ENCODE measurements at regions not wholly inside any gene's neighbourhood (a gene's known extent, or its start where the extent isn't known, plus 50 kb on each side); places are given as distances from the start of the nearest gene placed in this dataset.

- ChIA-PET POLR2A (no interaction called here), CTCF (interaction anchor here (1.2 kb wide), 1 partner anchor 69 kb away, joined by 4 read pairs; the partner anchor contains the start of gene ZNF438)
Observed at GRCh38 chr10:31101123-31101522, 69.5 kb upstream of the ZNF438 start.

GRCh38 chr10:31102421-31102820 lies 70.8 kb upstream of the ZNF438 start:
- POLR2A ChIA-PET, result no interaction called here
- CTCF ChIA-PET, result no interaction called here

More at GRCh38 chr10:31101123-31101522, 69.5 kb upstream of the ZNF438 start:
- DNase-seq (ENCODE audit: extremely low spot score), result no peak
- TF ChIP-seq L3MBTL2 (conservative IDR thresholded peaks at IDR 0.05) (no peak), FOXA1 (IDR thresholded peaks at IDR 0.05) (no peak), FOXM1 (IDR thresholded peaks at IDR 0.05; ENCODE audit: borderline replicate concordance) (no peak), LEF1 (IDR thresholded peaks at IDR 0.05; ENCODE audit: borderline replicate concordance) (no peak), NFRKB (IDR thresholded peaks at IDR 0.05) (no peak), ZNF384 (IDR thresholded peaks at IDR 0.05) (no peak), HDGF (IDR thresholded peaks at IDR 0.05; ENCODE audit: borderline replicate concordance) (no peak), ARNT (IDR thresholded peaks at IDR 0.05) (no peak), ELF4 (IDR thresholded peaks at IDR 0.05) (no peak), BHLHE40 (IDR thresholded peaks at IDR 0.05; ENCODE audit: borderline replicate concordance) (no peak), PKNOX1 (IDR thresholded peaks at IDR 0.05) (no peak), CTBP1 (IDR thresholded peaks at IDR 0.05; ENCODE audit: borderline replicate concordance) (no peak), TARDBP (IDR thresholded peaks at IDR 0.05) (no peak), FOXK2 (IDR thresholded peaks at IDR 0.05) (no peak), SP1 (IDR thresholded peaks at IDR 0.05) (no peak), SUZ12 (IDR thresholded peaks at IDR 0.05) (no peak)

GRCh38 chr10:31103112-31103511 lies 71.4 kb upstream of the ZNF438 start:
- no peak for DNase-seq (ENCODE audit: extremely low spot score)
- no peak for TF ChIP-seq ELF4 (IDR thresholded peaks at IDR 0.05)
- no peak for TF ChIP-seq FOXK2 (IDR thresholded peaks at IDR 0.05)
- TF ChIP-seq NFRKB (IDR thresholded peaks at IDR 0.05), result no peak
- no peak for TF ChIP-seq FOXA1 (IDR thresholded peaks at IDR 0.05)
- TF ChIP-seq SUZ12 (IDR thresholded peaks at IDR 0.05), result no peak
- no peak for TF ChIP-seq ARNT (IDR thresholded peaks at IDR 0.05)
- TF ChIP-seq PKNOX1 (IDR thresholded peaks at IDR 0.05), result no peak
- no peak for TF ChIP-seq L3MBTL2 (conservative IDR thresholded peaks at IDR 0.05)
- no peak for TF ChIP-seq CTBP1 (IDR thresholded peaks at IDR 0.05; ENCODE audit: borderline replicate concordance)
- TF ChIP-seq SP1 (IDR thresholded peaks at IDR 0.05), result no peak
- TF ChIP-seq HDGF (IDR thresholded peaks at IDR 0.05; ENCODE audit: borderline replicate concordance), result no peak
- no peak for TF ChIP-seq TARDBP (IDR thresholded peaks at IDR 0.05)
- no peak for TF ChIP-seq FOXM1 (IDR thresholded peaks at IDR 0.05; ENCODE audit: borderline replicate concordance)
- no peak for TF ChIP-seq BHLHE40 (IDR thresholded peaks at IDR 0.05; ENCODE audit: borderline replicate concordance)
- TF ChIP-seq LEF1 (IDR thresholded peaks at IDR 0.05; ENCODE audit: borderline replicate concordance), result no peak
- no peak for TF ChIP-seq ZNF384 (IDR thresholded peaks at IDR 0.05)
- ChIA-PET CTCF (no interaction called here), POLR2A (interaction anchor here (1.1 to 1.2 kb wide), 2 partner anchors 71 to 73 kb away, joined by 3 read pairs; partner anchors contain the start of gene ZNF438)

More at GRCh38 chr10:31102421-31102820, 70.8 kb upstream of the ZNF438 start:
- DNase-seq (ENCODE audit: extremely low spot score), result no peak
- TF ChIP-seq ELF4 (IDR thresholded peaks at IDR 0.05), result no peak

GRCh38 chr10:31112961-31113360 lies 81.3 kb upstream of the ZNF438 start:
- POLR2A ChIA-PET, result no interaction called here
- TF ChIP-seq FOXM1 (IDR thresholded peaks at IDR 0.05; ENCODE audit: borderline replicate concordance), result no peak
- TF ChIP-seq CTBP1 (IDR thresholded peaks at IDR 0.05; ENCODE audit: borderline replicate concordance), result no peak
- no peak for TF ChIP-seq BHLHE40 (IDR thresholded peaks at IDR 0.05; ENCODE audit: borderline replicate concordance)
- TF ChIP-seq FOXK2 (IDR thresholded peaks at IDR 0.05), result no peak
- TF ChIP-seq ZNF384 (IDR thresholded peaks at IDR 0.05), result no peak
- TF ChIP-seq L3MBTL2 (conservative IDR thresholded peaks at IDR 0.05), result no peak
- no peak for TF ChIP-seq ELF4 (IDR thresholded peaks at IDR 0.05)
- no peak for TF ChIP-seq TARDBP (IDR thresholded peaks at IDR 0.05)
- TF ChIP-seq HDGF (IDR thresholded peaks at IDR 0.05; ENCODE audit: borderline replicate concordance), result no peak
- no peak for TF ChIP-seq SUZ12 (IDR thresholded peaks at IDR 0.05)
- TF ChIP-seq LEF1 (IDR thresholded peaks at IDR 0.05; ENCODE audit: borderline replicate concordance), result no peak
- no peak for TF ChIP-seq SP1 (IDR thresholded peaks at IDR 0.05)
- TF ChIP-seq ARNT (IDR thresholded peaks at IDR 0.05), result no peak
- TF ChIP-seq PKNOX1 (IDR thresholded peaks at IDR 0.05), result no peak
- no peak for TF ChIP-seq NFRKB (IDR thresholded peaks at IDR 0.05)
- TF ChIP-seq FOXA1 (IDR thresholded peaks at IDR 0.05), result no peak
- CTCF ChIA-PET, result no interaction called here
- DNase-seq (ENCODE audit: extremely low spot score), result no peak

- CTCF ChIA-PET, result no interaction called here
Observed at GRCh38 chr10:31116226-31116625, 84.6 kb upstream of the ZNF438 start.

GRCh38 chr10:31118556-31118955 lies 86.9 kb upstream of the ZNF438 start:
- ChIA-PET CTCF (no interaction called here), POLR2A (interaction anchor here (0.6 kb wide), 1 partner anchor 476 kb away, joined by 3 read pairs; no protein-coding TSS in a partner anchor)
- no peak for DNase-seq (ENCODE audit: extremely low spot score)

More at GRCh38 chr10:31116226-31116625, 84.6 kb upstream of the ZNF438 start:
- TF ChIP-seq NFRKB (IDR thresholded peaks at IDR 0.05), result no peak
- no peak for TF ChIP-seq FOXA1 (IDR thresholded peaks at IDR 0.05)
- no peak for TF ChIP-seq FOXM1 (IDR thresholded peaks at IDR 0.05; ENCODE audit: borderline replicate concordance)
- no peak for TF ChIP-seq BHLHE40 (IDR thresholded peaks at IDR 0.05; ENCODE audit: borderline replicate concordance)
- TF ChIP-seq SUZ12 (IDR thresholded peaks at IDR 0.05), result no peak
- no peak for DNase-seq (ENCODE audit: extremely low spot score)
- POLR2A ChIA-PET, result no interaction called here

More at GRCh38 chr10:31118556-31118955, 86.9 kb upstream of the ZNF438 start:
- no peak for TF ChIP-seq ELF4 (IDR thresholded peaks at IDR 0.05)
- no peak for TF ChIP-seq FOXK2 (IDR thresholded peaks at IDR 0.05)
- no peak for TF ChIP-seq LEF1 (IDR thresholded peaks at IDR 0.05; ENCODE audit: borderline replicate concordance)
- TF ChIP-seq FOXA1 (IDR thresholded peaks at IDR 0.05), result no peak
- no peak for TF ChIP-seq FOXM1 (IDR thresholded peaks at IDR 0.05; ENCODE audit: borderline replicate concordance)

Data from HEK293T (cell line).